DMS79 treated with DMSO at 0.1 percent for 48 hours (cell line): ENCODE measurements at regions not wholly inside any gene's neighbourhood (a gene's known extent, or its start where the extent isn't known, plus 50 kb on each side); places are given as distances from the start of the nearest gene placed in this dataset.
"Not testable (repeated sequence)": the region's sequence is repeated elsewhere in the genome, so short reads cannot be mapped to it uniquely, and the experiment has no call there.

Source experiments
- DNase-seq: peaks from one replicate; lab custom pipeline; 2025; lab: John Stamatoyannopoulos, UW

GRCh38 chr17:72452286-72453173, 331.7 kb downstream of the SOX9 start:
- no peak for DNase-seq

GRCh38 chr17:72454342-72454741, 333.5 kb downstream of the SOX9 start:
- DNase-seq: no peak

GRCh38 chr17:72455562-72455961, 334.7 kb downstream of the SOX9 start:
- DNase-seq: no peak

GRCh38 chr17:72456075-72456474, 335.3 kb downstream of the SOX9 start:
- DNase-seq: no peak

- no peak for DNase-seq
Observed at GRCh38 chr17:72457712-72458111, 336.9 kb downstream of the SOX9 start.

GRCh38 chr17:72458301-72458700, 337.5 kb downstream of the SOX9 start:
- DNase-seq: no peak

- DNase-seq: no peak
Observed at GRCh38 chr17:72460711-72461110, 339.9 kb downstream of the SOX9 start.

- no peak for DNase-seq
Observed at GRCh38 chr17:72461757-72462156, 340.9 kb downstream of the SOX9 start.

GRCh38 chr17:72462407-72462806, 341.6 kb downstream of the SOX9 start:
- no peak for DNase-seq

GRCh38 chr17:72462814-72463213, 342.0 kb downstream of the SOX9 start:
- DNase-seq: no peak

- no peak for DNase-seq
Observed at GRCh38 chr17:72463287-72464102, 342.7 kb downstream of the SOX9 start.

GRCh38 chr17:72464221-72464620, 343.4 kb downstream of the SOX9 start:
- DNase-seq: not testable (repeated sequence)

- DNase-seq: no peak
Observed at GRCh38 chr17:72465191-72466024, 344.6 kb downstream of the SOX9 start.

- DNase-seq: no peak
Observed at GRCh38 chr17:72466199-72466598, 345.4 kb downstream of the SOX9 start.

GRCh38 chr17:72466606-72467005, 345.8 kb downstream of the SOX9 start:
- DNase-seq: no peak

GRCh38 chr17:72467841-72468653, 347.2 kb downstream of the SOX9 start:
- DNase-seq: no peak

- DNase-seq: no peak
Observed at GRCh38 chr17:72468841-72469240, 348.0 kb downstream of the SOX9 start.

GRCh38 chr17:72470121-72470705, 349.4 kb downstream of the SOX9 start:
- DNase-seq: no peak

- no peak for DNase-seq
Observed at GRCh38 chr17:72470734-72471133, 349.9 kb downstream of the SOX9 start.

- DNase-seq: no peak
Observed at GRCh38 chr17:72471296-72471695, 350.5 kb downstream of the SOX9 start.

GRCh38 chr17:72472106-72472505, 351.3 kb downstream of the SOX9 start:
- DNase-seq: peak; percentile 8
